GM12872 (cell line): ENCODE measurements at regions not wholly inside any gene's neighbourhood (a gene's known extent, or its start where the extent isn't known, plus 50 kb on each side); places are given as distances from the start of the nearest gene placed in this dataset.

Experiments
- TF ChIP-seq, protein P1 (sequence below): IDR thresholded peaks from 3 replicates; pipeline ENCODE4 v1.5.1; 2011; ENCODE audit warnings: low read depth, mild to moderate bottlenecking, low read length, moderate library complexity; ENCODE audit not compliant: insufficient read depth

DNA sequence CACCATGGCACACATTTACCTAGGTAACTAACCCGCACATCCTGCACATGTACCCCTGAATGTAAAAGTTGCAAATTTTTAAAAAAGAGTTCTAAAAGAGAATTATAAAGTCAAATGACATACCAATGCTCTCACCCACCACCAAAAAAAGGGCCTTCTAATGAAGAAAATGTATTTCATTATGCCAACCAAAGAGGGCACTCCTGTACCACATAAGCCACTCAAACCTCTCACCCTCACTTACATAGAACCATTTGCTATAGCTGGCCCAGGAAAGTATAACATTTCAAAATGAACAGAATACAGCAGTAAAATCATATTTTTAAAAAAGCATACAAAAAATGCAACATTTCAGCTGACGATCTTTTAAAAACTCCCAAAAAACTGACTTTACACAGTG is 241.5 kb upstream of the PKDCC start:
- TF ChIP-seq, protein P1, sequence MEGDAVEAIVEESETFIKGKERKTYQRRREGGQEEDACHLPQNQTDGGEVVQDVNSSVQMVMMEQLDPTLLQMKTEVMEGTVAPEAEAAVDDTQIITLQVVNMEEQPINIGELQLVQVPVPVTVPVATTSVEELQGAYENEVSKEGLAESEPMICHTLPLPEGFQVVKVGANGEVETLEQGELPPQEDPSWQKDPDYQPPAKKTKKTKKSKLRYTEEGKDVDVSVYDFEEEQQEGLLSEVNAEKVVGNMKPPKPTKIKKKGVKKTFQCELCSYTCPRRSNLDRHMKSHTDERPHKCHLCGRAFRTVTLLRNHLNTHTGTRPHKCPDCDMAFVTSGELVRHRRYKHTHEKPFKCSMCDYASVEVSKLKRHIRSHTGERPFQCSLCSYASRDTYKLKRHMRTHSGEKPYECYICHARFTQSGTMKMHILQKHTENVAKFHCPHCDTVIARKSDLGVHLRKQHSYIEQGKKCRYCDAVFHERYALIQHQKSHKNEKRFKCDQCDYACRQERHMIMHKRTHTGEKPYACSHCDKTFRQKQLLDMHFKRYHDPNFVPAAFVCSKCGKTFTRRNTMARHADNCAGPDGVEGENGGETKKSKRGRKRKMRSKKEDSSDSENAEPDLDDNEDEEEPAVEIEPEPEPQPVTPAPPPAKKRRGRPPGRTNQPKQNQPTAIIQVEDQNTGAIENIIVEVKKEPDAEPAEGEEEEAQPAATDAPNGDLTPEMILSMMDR = no peak

- TF ChIP-seq, protein P1 = no peak
Measured at GRCh38 chr2:41821167-41821566, 226.7 kb upstream of the PKDCC start.

- TF ChIP-seq, protein P1 = no peak
Measured at GRCh38 chr2:41826921-41827320, 220.9 kb upstream of the PKDCC start.

DNA sequence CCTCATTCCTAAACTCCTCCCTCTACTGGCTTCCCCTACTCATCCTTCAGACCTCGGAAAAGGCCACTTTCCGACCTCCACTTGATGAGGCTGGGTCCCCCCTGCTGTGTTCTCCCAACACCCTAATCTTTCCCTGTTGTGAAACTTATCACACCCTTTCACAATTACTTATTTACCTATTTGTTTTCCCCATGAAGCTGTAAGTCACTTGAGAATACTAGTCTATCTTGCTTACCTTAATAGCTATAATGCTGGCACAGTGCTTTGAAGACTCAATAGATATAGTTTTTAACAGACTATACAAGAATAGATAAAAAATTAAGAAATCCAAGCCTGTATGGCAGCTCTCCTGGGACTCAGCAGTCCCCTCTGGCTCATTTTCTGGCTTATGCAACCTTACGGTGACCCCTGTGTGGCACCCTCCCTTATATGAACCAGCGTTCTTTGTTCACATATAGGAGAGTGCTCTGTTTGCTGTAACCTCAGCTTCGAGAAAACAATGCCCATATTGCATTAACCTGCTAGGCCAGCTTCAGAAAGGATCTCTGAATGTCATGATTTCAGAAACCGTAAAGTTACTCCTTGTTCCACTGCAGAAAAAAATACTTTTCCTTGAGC is 220.4 kb upstream of the PKDCC start:
- TF ChIP-seq, protein P1 = no peak

- TF ChIP-seq, protein P1 = no peak
Measured at GRCh38 chr2:41828052-41828643, 219.7 kb upstream of the PKDCC start.

GRCh38 chr2:41829052-41829451 is 218.8 kb upstream of the PKDCC start:
- TF ChIP-seq, protein P1 = no peak

DNA sequence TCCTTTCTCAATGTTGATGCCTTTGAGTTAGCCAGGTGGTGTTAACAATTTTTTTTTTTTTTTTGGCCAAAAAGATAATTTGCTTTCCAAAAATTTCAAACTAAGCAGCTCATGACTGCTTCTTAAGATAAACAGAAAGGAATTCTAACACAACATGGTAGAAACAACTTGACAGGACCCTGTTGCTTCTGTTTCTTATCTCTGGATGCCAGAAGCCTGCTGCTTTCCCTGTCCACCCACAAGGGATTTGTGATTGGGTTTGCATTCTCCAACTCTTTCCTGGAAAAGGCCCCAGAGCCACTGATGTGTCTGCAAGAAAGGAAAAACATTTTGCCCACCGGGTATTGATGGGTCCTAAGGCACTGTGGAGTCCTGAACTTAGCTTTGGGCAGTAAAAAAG is 217.2 kb upstream of the PKDCC start:
- TF ChIP-seq, protein P1 = no peak
